ENCODE measurements at regions not wholly inside any gene's neighbourhood (a gene's known extent, or its start where the extent isn't known, plus 50 kb on each side); places are given as distances from the start of the nearest gene placed in this dataset.

DNA sequence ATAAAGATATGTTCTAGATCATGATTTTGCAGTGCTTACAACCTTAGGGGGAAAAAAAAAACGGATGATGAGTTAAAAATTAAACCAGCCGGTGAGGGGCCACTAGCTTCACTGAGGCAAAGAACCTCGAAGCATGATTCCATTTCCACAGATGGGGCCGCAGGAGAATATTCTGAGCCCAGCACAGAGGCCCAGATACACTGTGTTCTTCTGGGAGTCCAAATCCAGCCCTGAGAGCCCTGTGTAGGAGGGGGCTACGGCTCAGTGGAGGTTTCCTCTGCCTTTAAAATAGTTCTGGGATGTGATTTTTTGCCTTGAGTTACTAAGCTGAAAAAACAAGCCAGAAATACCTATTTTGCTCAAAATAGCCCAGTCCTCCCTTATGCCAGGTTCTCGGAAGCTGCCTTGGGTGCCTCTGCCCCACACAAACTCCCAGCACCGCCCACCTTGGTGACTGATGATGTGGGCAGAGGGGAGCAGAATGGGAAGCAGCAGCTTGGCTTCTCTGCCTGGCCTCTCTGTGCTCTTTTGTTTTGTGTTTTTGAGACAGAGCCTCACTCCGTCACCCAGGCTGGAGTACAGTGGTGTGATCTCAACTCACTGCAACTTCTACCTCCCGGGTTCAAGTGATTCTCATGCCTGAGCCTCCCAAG is 105.4 kb upstream of the BCL2L14 start:
- WGBS (ENCODE audit: insufficient coverage) = 100% methylated on average over 3 of the region's 9 CpGs
- H3K9me3 ChIP-seq (replicated peaks in 1 of 2; ENCODE audit: control insufficient read depth in 1 of 2, insufficient read depth in 1 of 2, low read length in 2 of 2) = no peaks in the 10 kb centered on the region
- H3K36me3 ChIP-seq (replicated peaks in 1 of 2; ENCODE audit: control insufficient read depth in 1 of 2, insufficient read depth in 2 of 2, low read length in 2 of 2) = no peaks in the 10 kb centered on the region
- no peak overlapping the region for H3K4me2 ChIP-seq (replicated peaks; ENCODE audit: extremely low read depth, low read length, poor library complexity, severe bottlenecking)
- H3K27ac Mint-ChIP-seq = no peak overlapping the region
- no peaks in the 10 kb centered on the region for H3K79me2 ChIP-seq (ENCODE audit: insufficient read depth, low read length)
- no peaks in the 10 kb centered on the region for H4K20me1 ChIP-seq (ENCODE audit: insufficient read depth, low read length)
- no peaks in the 10 kb centered on the region for H3K4me1 ChIP-seq (ENCODE audit: control insufficient read depth in 1 of 2, insufficient read depth in 2 of 2, low read length in 2 of 2)
- H2AFZ ChIP-seq (ENCODE audit: insufficient read depth, low read depth, low read length, poor library complexity, severe bottlenecking) = no peak overlapping the region
- intact Hi-C loops (cut with micrococcal nuclease) = no loop called here
- no peaks in the 10 kb centered on the region for H3K27me3 ChIP-seq (ENCODE audit: control insufficient read depth in 2 of 2, insufficient read depth in 2 of 2, low read length in 2 of 2)
- H3K4me3 ChIP-seq (replicated peaks in 1 of 3; ENCODE audit: low read depth in 2 of 3, low read length in 3 of 3) = no peak overlapping the region
- DNase-seq = no peak
- H3K27me3 Mint-ChIP-seq (ENCODE audit: low read depth in 3 of 3) = peaks cover 0 to 6% (median 4%) of the 10 kb centered on the region in 3 donors
- H3K9me3 Mint-ChIP-seq = peaks cover 0 to 3% (median 1%) of the 10 kb centered on the region in 7 donors
- no peak overlapping the region for H3K27ac ChIP-seq (ENCODE audit: low read depth in 1 of 2, low read length in 2 of 2)
- H3K36me3 Mint-ChIP-seq = no peaks in the 10 kb centered on the region
- H3K9ac ChIP-seq (ENCODE audit: insufficient read depth, low read length, poor library complexity, severe bottlenecking) = no peak overlapping the region
- TF ChIP-seq CTCF (IDR thresholded peaks at IDR 0.05) = no peak
- H3K4me1 Mint-ChIP-seq = peaks cover 17% of the 10 kb centered on the region
- H3K4me3 Mint-ChIP-seq = no peak overlapping the region

GRCh38 chr12:11967376-11968047 is 103.2 kb upstream of the BCL2L14 start:
- no peak for DNase-seq
- Mint-ChIP-seq H3K27ac (no peak overlapping the region), H3K4me1 (peaks cover 17% of the 10 kb centered on the region), H3K36me3 (no peaks in the 10 kb centered on the region), H3K4me3 (no peak overlapping the region), H3K9me3 (peaks cover 0 to 3% (median 1%) of the 10 kb centered on the region in 7 donors), H3K27me3 (ENCODE audit: low read depth in 3 of 3) (peaks cover 0 to 6% (median 4%) of the 10 kb centered on the region in 3 donors)
- Histone ChIP-seq H3K4me1 (ENCODE audit: control insufficient read depth in 1 of 2, insufficient read depth in 2 of 2, low read length in 2 of 2) (no peaks in the 10 kb centered on the region), H3K9me3 (replicated peaks in 1 of 2; ENCODE audit: control insufficient read depth in 1 of 2, insufficient read depth in 1 of 2, low read length in 2 of 2) (no peaks in the 10 kb centered on the region), H4K20me1 (ENCODE audit: insufficient read depth, low read length) (no peaks in the 10 kb centered on the region), H3K27ac (ENCODE audit: low read depth in 1 of 2, low read length in 2 of 2) (no peak overlapping the region), H3K4me2 (replicated peaks; ENCODE audit: extremely low read depth, low read length, poor library complexity, severe bottlenecking) (no peak overlapping the region), H3K79me2 (ENCODE audit: insufficient read depth, low read length) (no peaks in the 10 kb centered on the region), H3K9ac (ENCODE audit: insufficient read depth, low read length, poor library complexity, severe bottlenecking) (no peak overlapping the region), H3K36me3 (replicated peaks in 1 of 2; ENCODE audit: control insufficient read depth in 1 of 2, insufficient read depth in 2 of 2, low read length in 2 of 2) (no peaks in the 10 kb centered on the region), H3K4me3 (replicated peaks in 1 of 3; ENCODE audit: low read depth in 2 of 3, low read length in 3 of 3) (no peak overlapping the region), H2AFZ (ENCODE audit: insufficient read depth, low read depth, low read length, poor library complexity, severe bottlenecking) (no peak overlapping the region), H3K27me3 (ENCODE audit: control insufficient read depth in 2 of 2, insufficient read depth in 2 of 2, low read length in 2 of 2) (no peaks in the 10 kb centered on the region)
- no peak for TF ChIP-seq CTCF (IDR thresholded peaks at IDR 0.05)
- WGBS (ENCODE audit: insufficient coverage) = 75% methylated on average over 6 of the region's 9 CpGs
- intact Hi-C loops (cut with micrococcal nuclease) = no loop called here
